H9 (cell line): ENCODE measurements at regions not wholly inside any gene's neighbourhood (a gene's known extent, or its start where the extent isn't known, plus 50 kb on each side); places are given as distances from the start of the nearest gene placed in this dataset.

Experiments used
- DNase-seq: peaks from one replicate; pipeline ENCODE4 v3.0.0-alpha.2; 2017
- H2AFZ ChIP-seq: one replicate; pipeline ENCODE4 v1.6.1; 2013; ENCODE audit warnings: mild to moderate bottlenecking, low read length, control low read depth, moderate library complexity
- H2AK5ac ChIP-seq: 2 replicates; pipeline ENCODE4 v1.6.1; 2013; ENCODE audit warnings: low read length, control low read depth, mixed read lengths; ENCODE audit not compliant: insufficient read length
- H2BK120ac ChIP-seq: one replicate; pipeline ENCODE4 v1.6.1; 2013; ENCODE audit warnings: low read depth, mild to moderate bottlenecking, low read length, control low read depth, inconsistent platforms; ENCODE audit not compliant: poor library complexity, severe bottlenecking
- H2BK12ac ChIP-seq: 2 replicates; pipeline ENCODE4 v1.6.1; 2013; ENCODE audit warnings: low read length, control low read depth, mixed read lengths, low read depth; ENCODE audit not compliant: insufficient read length
- H2BK15ac ChIP-seq: 2 replicates; pipeline ENCODE4 v1.6.1; 2013; ENCODE audit warnings: low read depth, low read length, control low read depth
- H2BK20ac ChIP-seq: one replicate; pipeline ENCODE4 v1.6.1; 2013; ENCODE audit warnings: low read depth, mild to moderate bottlenecking, low read length, control low read depth, inconsistent platforms; ENCODE audit not compliant: poor library complexity, severe bottlenecking
- H2BK5ac ChIP-seq: 2 replicates; pipeline ENCODE4 v1.6.1; 2013; ENCODE audit warnings: low read length, control low read depth, mixed read lengths; ENCODE audit not compliant: insufficient read length
- H3K14ac ChIP-seq: 2 replicates; pipeline ENCODE4 v1.6.1; 2013; ENCODE audit warnings: low read length, control low read depth; ENCODE audit not compliant: insufficient read depth
- H3K18ac ChIP-seq: 2 replicates; pipeline ENCODE4 v1.6.1; 2013; ENCODE audit warnings: low read depth, mild to moderate bottlenecking, mixed read lengths, low read length, control low read depth; ENCODE audit not compliant: insufficient read length
- H3K23ac ChIP-seq: 2 replicates; pipeline ENCODE4 v1.6.1; 2013; ENCODE audit warnings: low read length, control low read depth, mixed read lengths, low read depth; ENCODE audit not compliant: insufficient read length
- H3K23me2 ChIP-seq: 2 replicates; pipeline ENCODE4 v1.6.1; 2013; ENCODE audit warnings: low read depth, mild to moderate bottlenecking, mixed read lengths, low read length, control low read depth; ENCODE audit not compliant: insufficient read length, poor library complexity, severe bottlenecking
- H3K27ac ChIP-seq: 2 replicates; pipeline ENCODE4 v1.5.1; 2013; ENCODE audit warnings: low read length, control low read depth, mixed read lengths, low read depth; ENCODE audit not compliant: insufficient read length
- H3K27me3 ChIP-seq: 2 replicates; pipeline ENCODE4 v1.6.1; 2013; ENCODE audit warnings: low read length, control low read depth, inconsistent platforms; ENCODE audit not compliant: insufficient read depth
- H3K4ac ChIP-seq: 2 replicates; pipeline ENCODE4 v1.6.1; 2013; ENCODE audit warnings: low read depth, mild to moderate bottlenecking, control low read depth, inconsistent platforms, low read length, moderate library complexity
- H3K4me1 ChIP-seq: 2 replicates; pipeline ENCODE4 v1.6.1; 2013; ENCODE audit warnings: low read length, control low read depth, inconsistent platforms; ENCODE audit not compliant: insufficient read depth
- H3K4me2 ChIP-seq: 2 replicates; pipeline ENCODE4 v1.6.1; 2013; ENCODE audit warnings: low read length, control low read depth, mixed read lengths; ENCODE audit not compliant: insufficient read length, insufficient read depth
- H3K56ac ChIP-seq: 2 replicates; pipeline ENCODE4 v1.6.1; 2013; ENCODE audit warnings: low read depth, mild to moderate bottlenecking, mixed read lengths, low read length, control low read depth; ENCODE audit not compliant: insufficient read length
- H3K79me1 ChIP-seq: 2 replicates; pipeline ENCODE4 v1.6.1; 2013; ENCODE audit warnings: low read depth, mild to moderate bottlenecking, moderate library complexity, low read length, control low read depth, inconsistent platforms; ENCODE audit not compliant: insufficient read depth, poor library complexity, severe bottlenecking
- H3K79me2 ChIP-seq: 2 replicates; pipeline ENCODE4 v1.6.1; 2013; ENCODE audit warnings: low read length, control low read depth, inconsistent platforms; ENCODE audit not compliant: insufficient read depth
- H3K9ac ChIP-seq: 2 replicates; pipeline ENCODE4 v1.6.1; 2013; ENCODE audit warnings: low read length, control low read depth, mixed read lengths; ENCODE audit not compliant: insufficient read length; ENCODE audit errors: extremely low read depth
- H3K9me3 ChIP-seq: one replicate; pipeline ENCODE4 v1.6.1; 2013; ENCODE audit warnings: low read depth, low read length, inconsistent platforms; ENCODE audit not compliant: control insufficient read depth
- H3T11ph ChIP-seq: one replicate; pipeline ENCODE4 v1.6.1; 2013; ENCODE audit warnings: mild to moderate bottlenecking, low read length, control low read depth, inconsistent platforms
- H4K20me1 ChIP-seq: one replicate; pipeline ENCODE4 v1.6.1; 2013; ENCODE audit not compliant: control insufficient read depth, insufficient read length, insufficient read depth
- H4K5ac ChIP-seq: 2 replicates; pipeline ENCODE4 v1.6.1; 2013; ENCODE audit warnings: low read depth, mild to moderate bottlenecking, mixed read lengths, low read length, control low read depth; ENCODE audit not compliant: insufficient read length
- H4K8ac ChIP-seq: replicated peaks from 2 replicates; pipeline ENCODE4 v1.6.1; 2013; ENCODE audit warnings: low read length, control low read depth, mixed read lengths, low read depth; ENCODE audit not compliant: insufficient read length
- H4K91ac ChIP-seq: 2 replicates; pipeline ENCODE4 v1.6.1; 2013; ENCODE audit warnings: low read depth, mild to moderate bottlenecking, moderate library complexity, mixed read lengths, low read length, control low read depth; ENCODE audit not compliant: insufficient read length
- H3K27ac Mint-ChIP-seq, 3 experiments: 2 replicates in 2 of 3; 3 replicates in 1 of 3; pipeline ENCODE4 v1.8.0; 2020 to 2021; ENCODE audit warnings: mixed read lengths in 3 of 3, mild to moderate bottlenecking in 1 of 3, moderate library complexity in 1 of 3
- H3K27me3 Mint-ChIP-seq: 2 replicates; pipeline ENCODE4 v1.8.0; 2021; ENCODE audit warnings: low read depth, mild to moderate bottlenecking, moderate library complexity, mixed read lengths
- H3K36me3 Mint-ChIP-seq, 3 experiments: 2 replicates in 2 of 3; 3 replicates in 1 of 3; pipeline ENCODE4 v1.8.0; 2020 to 2021; ENCODE audit warnings: low read depth in 3 of 3, mixed read lengths in 3 of 3; ENCODE audit not compliant: insufficient read depth in 1 of 3
- H3K4me1 Mint-ChIP-seq, 2 experiments: 2 replicates each; pipeline ENCODE4 v1.8.0; 2020; ENCODE audit warnings: mixed read lengths in 2 of 2
- H3K4me3 Mint-ChIP-seq, 2 experiments: 2 replicates in 1 of 2; 3 replicates in 1 of 2; pipeline ENCODE4 v1.8.0; 2020 to 2021; ENCODE audit warnings: mild to moderate bottlenecking in 2 of 2, mixed read lengths in 2 of 2, moderate library complexity in 1 of 2
- H3K9me3 Mint-ChIP-seq, 2 experiments: 2 replicates in 1 of 2; 3 replicates in 1 of 2; pipeline ENCODE4 v1.8.0; 2020; ENCODE audit warnings: mild to moderate bottlenecking in 2 of 2, mixed read lengths in 2 of 2, moderate library complexity in 1 of 2
- WGBS: extraction: QIAGEN DNeasy Blood & Tissue Kit; methylation state at CpG from one replicate; pipeline ENCODE4 v1.1.7; 2013; ENCODE audit warnings: missing lambda C conversion rate, low lambda C conversion rate, mixed read lengths; ENCODE audit not compliant: insufficient read length; ENCODE audit errors: extremely low coverage; 5-methylcytosine and 5-hydroxymethylcytosine counted together
- TF ChIP-seq, protein P1 (sequence below): fragments of 200-600 bp; sonication (generic); conservative IDR thresholded peaks from 3 replicates; pipeline ENCODE4 v1.8.0; 2021; ENCODE audit warnings: antibody characterized with exemption, mild to moderate bottlenecking

DNA sequence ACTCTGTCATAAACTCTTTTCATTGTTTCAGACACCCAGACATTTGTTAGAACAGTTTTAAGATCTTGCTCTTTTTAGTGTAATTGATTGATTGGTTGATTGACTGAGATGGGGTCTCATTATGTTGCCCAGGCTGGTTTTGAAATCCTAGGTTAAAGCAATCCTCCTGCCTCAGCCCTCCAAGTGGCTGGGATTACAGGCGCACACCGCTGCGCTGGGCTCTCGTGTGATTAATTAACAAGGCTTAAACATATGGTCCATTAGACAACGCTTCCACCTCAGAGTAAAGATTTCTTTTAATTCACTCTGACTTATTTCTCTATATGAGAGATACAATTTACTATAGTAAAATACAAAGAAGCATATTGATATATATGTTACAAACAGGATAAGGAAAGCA, 114.0 kb upstream of the C2CD4B start:
- Histone ChIP-seq H4K8ac (no peak overlapping the region), H3K23me2 (no peaks in the 10 kb centered on the region), H3K18ac (no peak overlapping the region), H3K14ac (no peak overlapping the region), H3K79me2 (no peaks in the 10 kb centered on the region), H3K27me3 (no peaks in the 10 kb centered on the region), H2AFZ (no peak overlapping the region), H3K9me3 (no peaks in the 10 kb centered on the region), H4K5ac (no peak overlapping the region), H2BK20ac (no peak overlapping the region), H2BK120ac (no peak overlapping the region), H4K20me1 (no peaks in the 10 kb centered on the region), H3K4ac (no peak overlapping the region), H3K23ac (no peak overlapping the region), H3K79me1 (no peaks in the 10 kb centered on the region), H3K27ac (no peak overlapping the region), H2BK5ac (no peak overlapping the region), H3K4me1 (no peaks in the 10 kb centered on the region), H3T11ph (no peak overlapping the region), H3K4me2 (no peak overlapping the region), H2BK15ac (no peak overlapping the region), H2BK12ac (no peak overlapping the region), H3K56ac (no peak overlapping the region), H2AK5ac (no peak overlapping the region), H4K91ac (no peak overlapping the region), H3K9ac (no peak overlapping the region)
- TF ChIP-seq, protein P1, sequence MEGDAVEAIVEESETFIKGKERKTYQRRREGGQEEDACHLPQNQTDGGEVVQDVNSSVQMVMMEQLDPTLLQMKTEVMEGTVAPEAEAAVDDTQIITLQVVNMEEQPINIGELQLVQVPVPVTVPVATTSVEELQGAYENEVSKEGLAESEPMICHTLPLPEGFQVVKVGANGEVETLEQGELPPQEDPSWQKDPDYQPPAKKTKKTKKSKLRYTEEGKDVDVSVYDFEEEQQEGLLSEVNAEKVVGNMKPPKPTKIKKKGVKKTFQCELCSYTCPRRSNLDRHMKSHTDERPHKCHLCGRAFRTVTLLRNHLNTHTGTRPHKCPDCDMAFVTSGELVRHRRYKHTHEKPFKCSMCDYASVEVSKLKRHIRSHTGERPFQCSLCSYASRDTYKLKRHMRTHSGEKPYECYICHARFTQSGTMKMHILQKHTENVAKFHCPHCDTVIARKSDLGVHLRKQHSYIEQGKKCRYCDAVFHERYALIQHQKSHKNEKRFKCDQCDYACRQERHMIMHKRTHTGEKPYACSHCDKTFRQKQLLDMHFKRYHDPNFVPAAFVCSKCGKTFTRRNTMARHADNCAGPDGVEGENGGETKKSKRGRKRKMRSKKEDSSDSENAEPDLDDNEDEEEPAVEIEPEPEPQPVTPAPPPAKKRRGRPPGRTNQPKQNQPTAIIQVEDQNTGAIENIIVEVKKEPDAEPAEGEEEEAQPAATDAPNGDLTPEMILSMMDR, result no peak
- Mint-ChIP-seq H3K4me3 (no peak overlapping the region), H3K4me1 (no peaks in the 10 kb centered on the region), H3K36me3 (no peaks in the 10 kb centered on the region), H3K9me3 (peaks cover 0 to 4% of the 10 kb centered on the region in 2 experiments; a peak in 3 of 5 replicates), H3K27me3 (no peaks in the 10 kb centered on the region), H3K27ac (no peak overlapping the region)
- no peak for DNase-seq
- WGBS, result no CpG with 5 or more reads among the region's 5 CpGs
